Activated naive CD4-positive, alpha-beta T cell treated with anti-CD3 and anti-CD28 coated beads, Interleukin-2, amount 50 U/mL, for 72 hours (primary cell): ENCODE measurements at regions not wholly inside any gene's neighbourhood (a gene's known extent, or its start where the extent isn't known, plus 50 kb on each side); places are given as distances from the start of the nearest gene placed in this dataset.
"Not testable (repeated sequence)": the region's sequence is repeated elsewhere in the genome, so short reads cannot be mapped to it uniquely, and the experiment has no call there.

Source experiments
- ATAC-seq, 2 donors: fragments of 150-1000 bp; cut with Tn5 transposase; 2 replicates each; pipeline ENCODE4 v1.10.0; 2021; ENCODE audit warnings: mild to moderate bottlenecking in 2 of 2, moderate library complexity in 2 of 2
- DNase-seq, 2 donors: peaks; one replicate each; pipeline ENCODE4 v3.0.0; 2021 to 2022; ENCODE audit warnings: low spot score in 2 of 2
- H3K27ac Mint-ChIP-seq, 2 donors: one replicate each; pipeline ENCODE4 v1.8.0; 2022; ENCODE audit warnings: mild to moderate bottlenecking in 2 of 2, mixed read lengths in 2 of 2
- H3K36me3 Mint-ChIP-seq, 2 donors: one replicate each; pipeline ENCODE4 v1.8.0; 2022; ENCODE audit warnings: mixed read lengths in 2 of 2
- H3K9me3 Mint-ChIP-seq, 2 donors: one replicate each; pipeline ENCODE4 v1.8.0; 2022; ENCODE audit warnings: mixed read lengths in 2 of 2

- H3K36me3 Mint-ChIP-seq, result no peaks in the 10 kb centered on the region
These were observed 258.1 kb downstream of the PCNX1 start for GRCh38 chr14:71165121-71166031.

GRCh38 chr14:71166180-71166837 lies 259.1 kb downstream of the PCNX1 start:
- Mint-ChIP-seq H3K36me3 (no peaks in the 10 kb centered on the region), H3K9me3 (no peaks in the 10 kb centered on the region), H3K27ac (no peak overlapping the region)
- DNase-seq (no peak), ATAC-seq (no peak)

More at GRCh38 chr14:71165121-71166031, 258.1 kb downstream of the PCNX1 start:
- DNase-seq (no peak), ATAC-seq (no peak)
- no peaks in the 10 kb centered on the region for H3K9me3 Mint-ChIP-seq
- H3K27ac Mint-ChIP-seq, result no peak overlapping the region

DNA sequence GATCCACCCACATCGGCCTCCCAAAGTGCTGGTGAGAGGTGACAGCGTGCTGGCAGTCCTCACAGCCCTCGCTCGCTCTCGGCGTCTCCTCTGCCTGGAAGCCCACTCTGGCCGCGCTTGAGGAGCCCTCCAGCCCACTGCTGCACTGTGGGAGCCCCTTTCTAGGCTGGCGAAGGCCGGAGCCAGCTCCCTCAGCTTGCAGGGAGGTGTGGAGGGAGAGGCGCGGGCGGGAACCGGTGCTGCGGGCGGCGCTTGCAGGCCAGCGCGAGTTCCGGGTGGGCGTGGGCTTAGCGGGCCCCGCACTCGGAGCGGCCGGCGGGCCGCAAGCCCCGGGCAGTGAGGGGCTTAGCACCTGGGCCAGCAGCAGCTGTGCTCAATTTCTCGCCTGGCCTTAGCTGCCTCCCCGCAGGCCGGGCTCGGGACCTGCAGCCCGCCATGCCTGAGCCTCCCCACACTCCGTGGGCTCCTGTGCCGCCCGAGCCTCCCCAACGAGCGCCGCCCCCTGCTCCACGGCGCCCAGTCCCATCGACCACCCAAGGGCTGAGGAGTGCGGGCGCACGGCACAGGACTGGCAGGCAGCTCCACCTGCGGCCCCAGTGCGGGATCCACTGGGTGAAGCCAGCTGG lies 260.2 kb downstream of the PCNX1 start:
- not testable (repeated sequence) for H3K9me3 Mint-ChIP-seq, H3K36me3 Mint-ChIP-seq, H3K27ac Mint-ChIP-seq, DNase-seq, ATAC-seq

DNA sequence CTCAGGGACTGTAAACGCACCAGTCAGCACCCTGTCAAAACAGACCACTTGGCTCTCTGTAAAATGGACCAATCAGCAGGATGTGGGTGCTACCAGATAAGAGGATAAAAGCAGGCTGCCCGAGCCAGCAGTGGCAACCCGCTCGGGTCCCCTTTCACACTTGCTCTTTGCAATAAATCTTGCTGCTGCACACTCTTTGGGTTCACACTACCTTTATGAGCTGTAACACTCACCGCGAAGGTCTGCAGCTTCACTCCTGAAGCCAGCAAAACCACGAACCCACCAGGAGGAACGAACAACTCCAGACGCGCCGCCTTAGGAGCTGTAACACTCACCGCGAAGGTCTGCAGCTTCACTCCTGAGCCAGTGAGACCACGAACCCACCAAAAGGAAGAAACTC lies 260.9 kb downstream of the PCNX1 start:
- not testable (repeated sequence) for H3K36me3 Mint-ChIP-seq, H3K9me3 Mint-ChIP-seq
- DNase-seq (peak in 1 of 2 donors; percentile 6), ATAC-seq (peak; percentile 37 to 63)
- H3K27ac Mint-ChIP-seq, result peak overlapping the region in 1 of 2 donors; percentile 26

DNA sequence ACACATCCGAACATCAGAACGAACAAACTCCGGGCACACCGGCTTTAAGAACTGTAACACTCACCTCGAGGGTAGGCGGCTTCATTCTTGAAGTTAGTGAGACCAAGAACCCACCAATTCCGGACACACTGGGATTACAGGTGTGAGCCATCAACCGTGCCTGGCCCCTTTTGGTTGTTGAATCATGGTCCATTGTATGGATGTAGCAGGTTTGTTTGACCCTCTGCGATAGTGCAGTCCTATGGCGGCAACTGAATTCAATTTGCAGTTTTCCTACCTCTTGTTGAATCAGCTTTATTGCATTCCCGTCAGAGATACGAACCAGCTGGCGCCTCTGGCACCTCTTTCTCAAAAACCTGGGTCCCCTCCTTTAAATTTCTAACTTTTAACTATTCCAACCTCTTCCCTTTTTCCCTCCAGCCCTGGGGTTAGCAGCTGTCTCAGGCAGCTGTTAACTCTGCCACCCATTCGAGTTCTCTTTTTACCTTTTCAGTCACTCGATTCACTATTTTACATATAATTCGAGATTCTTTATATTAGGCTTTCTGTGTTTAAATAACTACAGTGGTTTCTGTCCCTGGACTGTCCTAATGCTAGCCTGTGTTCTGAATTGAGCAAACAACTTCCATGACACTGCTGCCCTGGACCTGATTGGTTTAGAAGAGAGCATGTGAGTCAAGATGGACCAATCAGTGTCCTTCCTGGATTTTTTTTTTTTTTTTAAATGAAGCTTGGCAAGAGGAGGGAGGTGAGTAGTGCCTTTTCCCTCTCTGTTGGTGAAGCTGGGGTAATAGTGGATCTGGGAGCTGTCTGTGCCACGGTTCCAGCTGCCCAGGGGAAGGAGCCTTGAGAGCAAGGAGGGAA lies 261.5 kb downstream of the PCNX1 start:
- ATAC-seq, result peak; percentile 34 to 77
- Mint-ChIP-seq H3K27ac (peak overlapping the region in 1 of 2 donors; percentile 26), H3K36me3 (no peaks in the 10 kb centered on the region), H3K9me3 (no peaks in the 10 kb centered on the region)
- DNase-seq, result no peak

DNA sequence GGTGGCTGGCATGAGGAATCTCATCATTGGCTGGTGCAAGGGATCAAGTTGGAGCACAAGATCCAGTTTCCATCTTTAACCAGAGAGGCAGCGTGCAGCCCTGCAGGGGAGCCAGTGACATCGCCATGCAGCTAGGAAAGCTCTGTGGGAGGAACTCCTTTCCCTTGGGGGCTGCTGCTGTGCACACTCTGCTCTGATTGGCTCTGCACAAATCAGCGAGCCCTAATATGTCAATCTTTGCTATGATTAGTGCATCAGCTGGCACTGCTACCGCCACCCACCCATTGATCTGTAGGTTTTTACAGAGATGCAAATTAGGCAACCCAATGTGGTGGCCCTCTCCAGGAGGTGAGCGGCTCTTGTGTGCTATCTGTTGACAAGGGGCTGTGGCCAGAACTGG lies 262.6 kb downstream of the PCNX1 start:
- H3K36me3 Mint-ChIP-seq, result no peaks in the 10 kb centered on the region
- ATAC-seq (no peak), DNase-seq (no peak)
- H3K9me3 Mint-ChIP-seq, result no peaks in the 10 kb centered on the region
- H3K27ac Mint-ChIP-seq, result no peak overlapping the region

- H3K9me3 Mint-ChIP-seq, result no peaks in the 10 kb centered on the region
- DNase-seq (no peak), ATAC-seq (no peak)
- no peak overlapping the region for H3K27ac Mint-ChIP-seq
- no peaks in the 10 kb centered on the region for H3K36me3 Mint-ChIP-seq
These were observed 268.2 kb downstream of the PCNX1 start for GRCh38 chr14:71175491-71175890.

- Mint-ChIP-seq H3K36me3 (no peaks in the 10 kb centered on the region), H3K9me3 (no peaks in the 10 kb centered on the region), H3K27ac (no peak overlapping the region)
- no peak for ATAC-seq
- DNase-seq, result no peak
These were observed 271.8 kb downstream of the PCNX1 start for GRCh38 chr14:71179066-71179465.

DNA sequence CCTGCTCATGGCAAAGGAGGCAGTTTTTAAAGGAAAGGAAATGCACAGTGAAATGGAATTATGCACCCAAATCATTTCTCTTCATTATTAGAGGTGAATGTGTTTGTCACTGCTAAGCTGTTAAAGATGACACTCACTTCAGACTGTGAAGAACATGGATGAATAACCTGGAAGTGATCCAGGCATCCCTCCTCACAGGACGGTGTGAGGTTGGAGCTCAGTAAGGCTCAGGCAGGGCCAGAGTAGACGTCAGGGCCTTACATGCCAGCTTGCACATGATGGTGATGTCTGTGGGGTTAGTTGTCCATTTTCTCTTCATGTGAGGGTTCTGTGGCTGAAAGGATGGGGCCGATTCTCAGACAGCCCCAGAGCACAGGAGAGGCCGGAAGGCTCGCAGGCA lies 273.1 kb downstream of the PCNX1 start:
- no peak for DNase-seq
- Mint-ChIP-seq H3K9me3 (no peaks in the 10 kb centered on the region), H3K36me3 (no peaks in the 10 kb centered on the region), H3K27ac (no peak overlapping the region)
- ATAC-seq, result no peak

- Mint-ChIP-seq H3K27ac (peak overlapping the region in 1 of 2 donors; percentile 44), H3K9me3 (peaks cover 0 to 1% of the 10 kb centered on the region in 2 donors), H3K36me3 (peaks cover 0 to 2% of the 10 kb centered on the region in 2 donors)
- no peak for ATAC-seq
- no peak for DNase-seq
These were observed 274.1 kb downstream of the PCNX1 start for GRCh38 chr14:71181215-71182003.

- peaks cover 0 to 3% of the 10 kb centered on the region in 2 donors for H3K9me3 Mint-ChIP-seq
- H3K27ac Mint-ChIP-seq, result no peak overlapping the region
- ATAC-seq (no peak), DNase-seq (no peak)
- H3K36me3 Mint-ChIP-seq, result peaks cover 0 to 4% of the 10 kb centered on the region in 2 donors
These were observed 276.8 kb downstream of the PCNX1 start for GRCh38 chr14:71183876-71184689.

- ATAC-seq (no peak), DNase-seq (no peak)
- Mint-ChIP-seq H3K9me3 (peaks cover 0 to 3% of the 10 kb centered on the region in 2 donors), H3K27ac (peak overlapping the region in 1 of 2 donors; percentile 47), H3K36me3 (peaks cover 0 to 4% of the 10 kb centered on the region in 2 donors)
These were observed 278.4 kb downstream of the PCNX1 start for GRCh38 chr14:71185637-71186036.

DNA sequence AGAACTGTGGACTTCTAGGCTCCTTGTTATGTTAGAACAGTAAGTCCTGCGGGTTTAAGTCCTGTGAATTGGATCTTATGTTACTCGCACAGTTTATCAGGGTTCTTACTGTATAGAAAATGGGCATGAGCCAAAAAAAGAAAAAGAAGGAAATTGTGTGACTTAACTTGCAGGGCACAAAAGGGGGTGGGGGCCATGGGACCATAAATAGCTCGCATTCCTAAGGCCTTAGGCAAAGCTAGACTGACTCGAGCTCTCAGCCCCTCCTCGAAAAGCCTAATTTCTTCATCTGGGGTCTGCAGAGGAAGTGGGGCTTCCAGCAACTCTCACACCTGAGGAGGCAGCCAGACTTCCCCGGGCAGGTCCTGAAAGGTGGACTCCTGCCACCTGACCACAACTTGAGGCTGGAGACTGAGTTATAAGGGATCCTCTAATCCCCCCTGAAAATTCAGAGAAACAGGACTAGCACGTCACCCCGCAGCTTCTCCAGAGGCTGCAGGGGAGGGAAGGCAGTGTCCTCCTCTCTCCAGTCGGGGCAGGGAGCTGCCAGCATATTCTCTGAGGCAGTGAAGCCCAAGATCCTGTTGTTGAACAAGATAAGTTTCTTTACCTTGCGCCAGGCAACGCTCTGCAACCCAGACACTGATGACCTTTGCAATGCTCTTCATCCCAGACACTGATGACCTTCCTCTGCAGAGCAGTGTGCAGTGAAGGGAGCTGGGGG lies 280.5 kb downstream of the PCNX1 start:
- peaks cover 0 to 3% of the 10 kb centered on the region in 2 donors for H3K9me3 Mint-ChIP-seq
- no peak overlapping the region for H3K27ac Mint-ChIP-seq
- DNase-seq (no peak), ATAC-seq (no peak)
- H3K36me3 Mint-ChIP-seq, result peaks cover 0 to 4% of the 10 kb centered on the region in 2 donors

- Mint-ChIP-seq H3K9me3 (peaks cover 0 to 3% of the 10 kb centered on the region in 2 donors), H3K36me3 (peaks cover 0 to 4% of the 10 kb centered on the region in 2 donors), H3K27ac (no peak overlapping the region)
- DNase-seq (no peak), ATAC-seq (no peak)
These were observed 283.6 kb downstream of the PCNX1 start for GRCh38 chr14:71190770-71191374.
